HG02943 (cell line): ENCODE measurements at regions not wholly inside any gene's neighbourhood (a gene's known extent, or its start where the extent isn't known, plus 50 kb on each side); places are given as distances from the start of the nearest gene placed in this dataset.

Experiments used
- ATAC-seq: cut with Tn5 transposase; IDR thresholded peaks from one replicate; pipeline ENCODE4 v1.9.1; 2021; ENCODE audit warnings: mild to moderate bottlenecking, low read depth, moderate library complexity; ENCODE audit not compliant: unreplicated experiment

DNA sequence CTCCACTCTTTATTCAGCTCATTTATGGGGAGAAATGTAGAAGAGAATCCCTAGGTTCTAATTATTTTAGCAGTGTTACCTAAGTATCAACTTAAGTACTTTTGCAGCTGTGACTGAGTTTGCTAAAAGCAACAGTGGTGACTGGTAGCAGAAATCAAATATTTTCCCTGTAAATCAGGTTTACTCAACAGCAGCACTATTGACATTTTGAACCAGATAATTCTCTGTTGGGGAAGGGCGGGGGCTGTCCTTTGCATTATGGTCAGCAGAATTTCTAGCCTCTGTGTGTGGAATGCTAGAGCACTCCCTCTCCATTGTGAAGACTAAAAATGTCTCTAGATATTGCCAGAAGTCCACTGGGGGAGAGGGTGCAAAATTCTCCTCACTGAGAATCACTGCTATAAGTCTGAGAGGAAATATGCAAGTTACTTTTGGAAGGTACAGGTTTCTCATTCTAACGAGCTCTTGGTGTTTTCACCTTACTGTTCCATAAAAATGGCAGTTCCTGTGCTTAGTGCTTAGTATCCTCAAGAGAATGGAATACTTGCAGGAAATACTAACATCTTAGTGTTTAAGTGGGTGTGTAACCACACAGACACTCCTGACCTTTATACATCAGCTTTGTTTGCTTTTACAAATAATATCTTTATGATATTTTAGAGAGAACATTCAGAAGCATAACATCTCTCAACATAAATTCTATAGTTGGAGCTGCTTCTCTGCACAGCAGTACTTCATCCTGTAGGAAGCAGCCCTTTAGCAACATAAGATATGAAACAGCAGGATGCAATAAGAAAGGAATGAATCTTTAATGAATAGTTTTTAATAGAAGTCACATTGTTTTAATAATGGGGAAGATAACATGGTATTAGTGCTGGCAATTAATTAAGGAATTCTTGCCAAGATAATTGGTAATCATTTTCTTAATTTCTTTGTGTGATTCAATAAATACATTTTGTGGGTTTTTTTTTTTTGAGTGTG, 246.5 kb upstream of the GOLIM4 start:
- no peak for ATAC-seq

DNA sequence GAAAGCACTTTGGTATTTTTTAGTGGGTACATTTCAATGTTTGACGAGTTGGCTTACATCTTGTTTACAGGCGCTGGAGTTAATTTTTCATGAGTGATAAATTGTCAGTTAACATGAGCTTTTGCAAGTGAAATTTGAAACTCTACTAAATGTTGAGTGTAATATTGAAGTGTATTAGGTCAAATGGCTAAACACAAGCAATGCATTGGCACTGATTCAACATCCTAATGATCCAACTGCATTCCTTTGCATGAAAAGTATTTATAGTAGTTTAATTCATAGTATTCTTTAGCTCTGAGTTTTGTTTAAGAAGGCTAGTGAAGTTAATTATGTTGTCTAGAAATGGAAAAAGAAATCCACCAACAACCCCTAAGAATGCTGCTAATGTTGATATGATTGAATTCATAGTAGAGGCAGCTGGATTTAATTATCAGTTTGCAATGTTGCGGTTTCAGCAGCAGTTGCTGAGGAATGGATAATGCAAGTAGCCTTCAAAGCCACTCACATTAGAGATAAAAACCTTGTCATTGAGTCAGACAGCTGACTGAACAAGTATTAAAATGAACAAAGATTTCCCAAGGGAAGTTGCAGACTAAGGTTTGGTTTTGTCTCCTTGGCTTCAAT, 245.6 kb upstream of the GOLIM4 start:
- ATAC-seq = no peak

- ATAC-seq = no peak
Observed at GRCh38 chr3:168338161-168338560, 242.4 kb upstream of the GOLIM4 start.

- no peak for ATAC-seq
Observed at GRCh38 chr3:168336276-168336675, 240.6 kb upstream of the GOLIM4 start.

GRCh38 chr3:168333410-168333935, 237.7 kb upstream of the GOLIM4 start:
- no peak for ATAC-seq

DNA sequence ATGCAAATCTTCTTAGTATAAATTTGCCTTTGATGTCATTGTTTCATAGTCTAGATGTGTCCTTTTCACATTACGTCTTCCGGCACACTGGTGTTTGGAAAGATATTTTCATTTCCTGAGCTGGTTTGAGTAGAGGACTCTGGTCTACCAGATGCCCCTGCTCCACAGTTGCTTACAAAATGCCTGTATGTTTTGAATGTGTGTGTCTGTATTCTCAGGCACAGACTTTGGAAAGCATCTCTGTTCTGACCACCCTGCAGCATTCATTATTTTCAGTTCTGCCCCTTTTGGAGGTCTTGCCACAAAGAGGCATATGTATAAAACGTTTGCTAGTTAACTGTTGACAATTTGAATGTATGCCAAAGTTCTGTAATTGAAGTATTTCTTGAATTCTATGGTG, 236.0 kb upstream of the GOLIM4 start:
- ATAC-seq = no peak

DNA sequence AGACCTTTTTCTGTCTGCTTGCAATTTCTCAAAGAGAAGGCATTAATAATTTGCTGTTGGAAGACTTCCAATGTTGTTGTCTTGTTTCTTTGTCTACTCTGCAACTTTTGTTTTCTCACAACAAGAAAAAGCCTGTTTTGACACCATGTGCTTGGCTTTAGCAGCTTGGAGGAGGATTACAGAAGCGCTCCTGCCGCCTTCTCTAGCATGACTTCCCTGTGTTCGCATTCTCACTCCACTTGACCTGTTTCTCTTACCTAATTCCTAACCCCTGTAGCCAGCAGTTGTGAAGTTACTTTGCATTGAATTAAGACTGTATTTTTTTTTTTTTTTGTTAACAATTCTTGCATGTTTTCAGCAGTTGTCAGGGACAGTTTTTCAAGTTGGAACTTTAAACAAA, 235.3 kb upstream of the GOLIM4 start:
- no peak for ATAC-seq

DNA sequence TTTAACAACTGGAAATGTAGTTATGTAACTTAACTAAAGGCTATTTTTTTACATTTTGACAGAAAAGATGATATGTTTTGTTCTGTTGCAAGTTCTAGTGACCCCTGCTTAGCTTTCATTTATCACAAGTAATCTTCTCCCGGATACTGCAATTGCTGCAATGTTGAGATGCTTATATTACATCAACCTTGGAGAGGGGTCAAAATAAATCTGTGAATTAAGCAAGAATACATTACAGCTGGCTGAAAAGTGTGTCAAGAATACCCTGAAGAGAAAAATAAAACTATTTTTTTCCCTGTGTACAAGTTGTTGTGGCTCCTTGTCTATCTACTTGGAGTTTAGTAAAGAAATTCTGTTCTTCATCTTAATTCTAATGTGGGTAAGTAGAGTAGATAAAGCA, 232.1 kb upstream of the GOLIM4 start:
- no peak for ATAC-seq

DNA sequence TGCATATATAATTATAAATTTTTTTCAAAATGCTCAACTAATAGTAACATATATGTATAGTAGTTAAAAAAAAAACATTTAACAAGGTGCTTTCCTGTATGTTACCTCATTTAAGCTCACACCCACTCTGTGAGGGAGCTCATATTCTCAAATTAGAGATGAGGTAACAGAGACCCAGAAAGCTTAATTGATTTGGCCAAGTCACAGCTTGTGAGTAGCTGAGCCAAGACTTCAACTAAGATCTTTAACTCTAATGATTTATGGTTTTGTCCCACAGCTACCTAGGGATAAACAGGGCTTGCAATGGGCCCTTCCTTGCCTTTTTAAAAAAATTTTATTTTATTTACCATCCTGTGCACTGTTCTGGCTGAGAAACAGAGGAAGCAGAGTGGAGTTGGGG, 230.0 kb upstream of the GOLIM4 start:
- ATAC-seq = no peak

GRCh38 chr3:168322941-168323340, 227.2 kb upstream of the GOLIM4 start:
- ATAC-seq = no peak

GRCh38 chr3:168314166-168314565, 218.4 kb upstream of the GOLIM4 start:
- no peak for ATAC-seq

DNA sequence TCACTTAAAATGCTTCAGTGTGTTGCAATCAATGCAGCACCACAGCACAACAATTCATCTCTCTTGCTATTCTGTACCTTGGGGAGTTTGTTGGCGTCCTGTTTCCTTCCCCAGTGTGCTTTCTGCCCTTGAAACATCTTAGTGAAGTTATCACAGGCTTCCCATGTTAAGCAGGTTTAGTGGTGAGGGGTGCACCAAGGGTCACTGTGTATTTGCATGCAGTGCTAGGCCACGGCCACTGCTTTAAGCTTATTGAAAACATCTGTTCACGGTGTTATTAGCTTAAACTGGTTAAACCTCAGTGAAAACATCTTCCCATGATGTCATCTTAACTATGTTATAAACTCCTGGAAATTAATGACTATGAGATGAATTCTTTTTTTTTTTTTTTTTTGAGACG, 217.3 kb upstream of the GOLIM4 start:
- no peak for ATAC-seq

- no peak for ATAC-seq
Observed at GRCh38 chr3:168307893-168308292, 212.2 kb upstream of the GOLIM4 start.

DNA sequence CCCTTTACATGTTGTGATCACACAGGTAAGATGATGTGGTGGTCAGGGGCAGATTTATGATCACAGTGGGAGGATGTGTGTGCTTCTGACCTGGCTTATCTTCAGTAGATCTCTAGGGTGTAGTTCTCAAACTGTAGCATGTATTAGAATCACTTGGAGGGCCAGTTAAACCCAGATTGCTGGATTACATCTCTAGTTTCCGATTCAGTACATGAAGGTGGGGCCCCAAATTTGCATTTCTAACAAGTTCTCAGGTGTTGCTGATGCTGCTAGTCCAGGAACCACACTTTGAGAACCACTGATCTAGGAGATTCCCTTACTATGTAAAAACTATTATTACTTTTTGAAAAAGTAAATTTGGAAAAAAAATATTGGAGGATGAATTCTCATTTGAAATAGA, 199.3 kb upstream of the GOLIM4 start:
- ATAC-seq = no peak

DNA sequence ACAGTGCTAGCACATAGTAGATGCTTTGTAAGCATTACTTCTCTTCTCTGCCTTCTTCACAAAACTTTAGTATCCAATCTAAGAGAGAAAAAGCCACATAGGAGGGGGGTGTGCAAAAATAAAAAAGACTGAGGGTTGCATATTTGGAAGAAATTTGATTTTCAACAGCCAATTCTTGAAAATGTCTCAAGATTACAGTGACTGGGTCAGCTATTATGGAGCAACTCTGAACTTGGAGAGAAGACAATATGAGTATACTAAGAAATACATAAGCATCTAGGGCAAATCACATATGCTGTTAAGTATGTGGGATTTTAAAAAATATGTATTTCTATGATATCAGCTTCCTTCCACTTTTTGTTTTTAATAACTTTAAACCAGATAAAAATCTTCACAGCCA, 196.6 kb upstream of the GOLIM4 start:
- ATAC-seq = no peak

- no peak for ATAC-seq
Observed at GRCh38 chr3:168289471-168290008, 193.8 kb upstream of the GOLIM4 start.

- ATAC-seq = no peak
Observed at GRCh38 chr3:168288511-168289401, 193.0 kb upstream of the GOLIM4 start.

- no peak for ATAC-seq
Observed at GRCh38 chr3:168285506-168285905, 189.8 kb upstream of the GOLIM4 start.

- ATAC-seq = no peak
Observed at GRCh38 chr3:168284728-168285127, 189.0 kb upstream of the GOLIM4 start.

DNA sequence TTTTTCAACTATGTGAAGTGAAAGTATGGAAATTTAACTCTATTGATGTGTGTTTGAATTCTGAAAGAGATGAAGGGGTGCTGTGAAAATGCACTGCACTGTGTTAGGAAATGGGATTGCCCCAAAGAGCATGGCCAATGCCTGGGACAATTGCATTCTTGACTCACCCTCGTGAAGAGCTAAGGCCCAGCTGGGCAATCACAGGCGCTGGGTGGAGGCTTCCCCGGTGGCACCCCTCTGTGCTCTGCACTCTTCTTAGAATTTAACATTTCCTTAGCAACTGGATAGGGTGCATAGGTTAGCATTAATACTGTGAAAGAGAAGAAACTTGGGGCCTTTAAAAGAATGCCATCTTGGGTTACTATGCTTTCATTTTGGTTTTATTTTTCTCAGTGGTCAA, 179.9 kb upstream of the GOLIM4 start:
- ATAC-seq = no peak
